Osteocyte (in vitro differentiated cells): ENCODE measurements at regions not wholly inside any gene's neighbourhood (a gene's known extent, or its start where the extent isn't known, plus 50 kb on each side); places are given as distances from the start of the nearest gene placed in this dataset.

Source experiments
- DNase-seq: peaks from one replicate; pipeline ENCODE4 v3.0.0; 2021; ENCODE audit warnings: mixed read lengths; ENCODE audit not compliant: unreplicated experiment; ENCODE audit errors: extremely low spot score
- H3K27ac Mint-ChIP-seq: one replicate; pipeline ENCODE4 v1.8.0; 2021; ENCODE audit warnings: mild to moderate bottlenecking, mixed read lengths; ENCODE audit not compliant: unreplicated experiment
- H3K27me3 Mint-ChIP-seq: one replicate; pipeline ENCODE4 v1.8.0; 2021; ENCODE audit warnings: mixed read lengths; ENCODE audit not compliant: unreplicated experiment
- H3K36me3 Mint-ChIP-seq: one replicate; pipeline ENCODE4 v1.8.0; 2021; ENCODE audit warnings: mixed read lengths; ENCODE audit not compliant: unreplicated experiment
- H3K4me1 Mint-ChIP-seq: one replicate; pipeline ENCODE4 v1.8.0; 2021; ENCODE audit warnings: mixed read lengths; ENCODE audit not compliant: unreplicated experiment
- H3K4me3 Mint-ChIP-seq: one replicate; pipeline ENCODE4 v1.8.0; 2021; ENCODE audit warnings: mild to moderate bottlenecking, moderate library complexity, mixed read lengths; ENCODE audit not compliant: unreplicated experiment
- H3K9me3 Mint-ChIP-seq: one replicate; pipeline ENCODE4 v1.8.0; 2021; ENCODE audit warnings: mixed read lengths; ENCODE audit not compliant: unreplicated experiment
- CTCF ChIP-seq: fragments of 200-600 bp; sonication (generic); IDR thresholded peaks from 2 replicates; pipeline ENCODE4 v1.5.0; 2021; ENCODE audit warnings: antibody characterized with exemption, mild to moderate bottlenecking, moderate library complexity

GRCh38 chr6:156029286-156029985 lies 573.8 kb upstream of the NOX3 start:
- H3K4me3 Mint-ChIP-seq = no peak overlapping the region

GRCh38 chr6:156028335-156029131 lies 572.9 kb upstream of the NOX3 start:
- Mint-ChIP-seq H3K9me3 (peaks cover 48% of the 10 kb centered on the region), H3K4me3 (no peak overlapping the region)
- no peak for DNase-seq

More at GRCh38 chr6:156029286-156029985, 573.8 kb upstream of the NOX3 start:
- no peak for TF ChIP-seq CTCF
- Mint-ChIP-seq H3K36me3 (no peaks in the 10 kb centered on the region), H3K27ac (no peak overlapping the region), H3K9me3 (peaks cover 46% of the 10 kb centered on the region), H3K27me3 (no peaks in the 10 kb centered on the region), H3K4me1 (no peaks in the 10 kb centered on the region)
- DNase-seq = no peak

GRCh38 chr6:156027248-156027626 lies 571.6 kb upstream of the NOX3 start:
- Mint-ChIP-seq H3K27ac (no peak overlapping the region), H3K4me3 (no peak overlapping the region), H3K27me3 (no peaks in the 10 kb centered on the region), H3K9me3 (peaks cover 47% of the 10 kb centered on the region), H3K36me3 (no peaks in the 10 kb centered on the region), H3K4me1 (no peaks in the 10 kb centered on the region)
- no peak for TF ChIP-seq CTCF
- no peak for DNase-seq

More at GRCh38 chr6:156028335-156029131, 572.9 kb upstream of the NOX3 start:
- H3K27ac Mint-ChIP-seq = no peak overlapping the region
- no peak for TF ChIP-seq CTCF
- no peaks in the 10 kb centered on the region for H3K4me1 Mint-ChIP-seq
- H3K27me3 Mint-ChIP-seq = no peaks in the 10 kb centered on the region
- no peaks in the 10 kb centered on the region for H3K36me3 Mint-ChIP-seq

- Mint-ChIP-seq H3K27me3 (no peaks in the 10 kb centered on the region), H3K4me3 (no peak overlapping the region), H3K27ac (no peak overlapping the region), H3K9me3 (peaks cover 46% of the 10 kb centered on the region), H3K4me1 (no peaks in the 10 kb centered on the region), H3K36me3 (no peaks in the 10 kb centered on the region)
- no peak for DNase-seq
- no peak for TF ChIP-seq CTCF
Measured at GRCh38 chr6:156026486-156027247, 571.0 kb upstream of the NOX3 start.
